ENCODE measurements at regions not wholly inside any gene's neighbourhood (a gene's known extent, or its start where the extent isn't known, plus 50 kb on each side); places are given as distances from the start of the nearest gene placed in this dataset.

- no peak for DNase-seq (ENCODE audit: low spot score)
- no peak for TF ChIP-seq CTCF (IDR thresholded peaks at IDR 0.05; ENCODE audit: extremely low read depth, missing control alignments)
Measured at GRCh38 chr10:21249435-21249834, 276.0 kb downstream of the SKIDA1 start.

- TF ChIP-seq CTCF (IDR thresholded peaks at IDR 0.05; ENCODE audit: extremely low read depth, missing control alignments): no peak
- no peak for DNase-seq (ENCODE audit: low spot score)
Measured at GRCh38 chr10:21247592-21247991, 277.9 kb downstream of the SKIDA1 start.

- no peak for DNase-seq (ENCODE audit: low spot score)
- TF ChIP-seq CTCF (IDR thresholded peaks at IDR 0.05; ENCODE audit: extremely low read depth, missing control alignments): no peak
Measured at GRCh38 chr10:21246178-21246577, 279.3 kb downstream of the SKIDA1 start.

- TF ChIP-seq CTCF (IDR thresholded peaks at IDR 0.05; ENCODE audit: extremely low read depth, missing control alignments): no peak
- DNase-seq (ENCODE audit: low spot score): no peak
Measured at GRCh38 chr10:21243748-21244257, 281.7 kb downstream of the SKIDA1 start.

- no peak for DNase-seq (ENCODE audit: low spot score)
- no peak for TF ChIP-seq CTCF (IDR thresholded peaks at IDR 0.05; ENCODE audit: extremely low read depth, missing control alignments)
Measured at GRCh38 chr10:21242915-21243314, 282.6 kb downstream of the SKIDA1 start.

- TF ChIP-seq CTCF (IDR thresholded peaks at IDR 0.05; ENCODE audit: extremely low read depth, missing control alignments): no peak
- no peak for DNase-seq (ENCODE audit: low spot score)
Measured at GRCh38 chr10:21238717-21239116, 286.8 kb downstream of the SKIDA1 start.

- TF ChIP-seq CTCF (IDR thresholded peaks at IDR 0.05; ENCODE audit: extremely low read depth, missing control alignments): no peak
- DNase-seq (ENCODE audit: low spot score): no peak
Measured at GRCh38 chr10:21238044-21238443, 287.4 kb downstream of the SKIDA1 start.

All from GM20000 (cell line).